Breast epithelium (tissue), 3 donors: ENCODE measurements at regions not wholly inside any gene's neighbourhood (a gene's known extent, or its start where the extent isn't known, plus 50 kb on each side); places are given as distances from the start of the nearest gene placed in this dataset.

Experiments
- CTCF ChIP-seq, 3 donors: fragments of 450-650 bp; IDR thresholded peaks; one replicate each; pipeline ENCODE4 v1.5.1; 2016 to 2017; ENCODE audit warnings: antibody characterized with exemption in 3 of 3, mild to moderate bottlenecking in 3 of 3, moderate library complexity in 3 of 3
- POLR2AphosphoS5 ChIP-seq, 3 donors: sonication (generic); formaldehyde crosslinking; IDR thresholded peaks; one replicate each; pipeline ENCODE4 v1.6.1; 2017; ENCODE audit warnings: antibody characterized with exemption in 3 of 3

DNA sequence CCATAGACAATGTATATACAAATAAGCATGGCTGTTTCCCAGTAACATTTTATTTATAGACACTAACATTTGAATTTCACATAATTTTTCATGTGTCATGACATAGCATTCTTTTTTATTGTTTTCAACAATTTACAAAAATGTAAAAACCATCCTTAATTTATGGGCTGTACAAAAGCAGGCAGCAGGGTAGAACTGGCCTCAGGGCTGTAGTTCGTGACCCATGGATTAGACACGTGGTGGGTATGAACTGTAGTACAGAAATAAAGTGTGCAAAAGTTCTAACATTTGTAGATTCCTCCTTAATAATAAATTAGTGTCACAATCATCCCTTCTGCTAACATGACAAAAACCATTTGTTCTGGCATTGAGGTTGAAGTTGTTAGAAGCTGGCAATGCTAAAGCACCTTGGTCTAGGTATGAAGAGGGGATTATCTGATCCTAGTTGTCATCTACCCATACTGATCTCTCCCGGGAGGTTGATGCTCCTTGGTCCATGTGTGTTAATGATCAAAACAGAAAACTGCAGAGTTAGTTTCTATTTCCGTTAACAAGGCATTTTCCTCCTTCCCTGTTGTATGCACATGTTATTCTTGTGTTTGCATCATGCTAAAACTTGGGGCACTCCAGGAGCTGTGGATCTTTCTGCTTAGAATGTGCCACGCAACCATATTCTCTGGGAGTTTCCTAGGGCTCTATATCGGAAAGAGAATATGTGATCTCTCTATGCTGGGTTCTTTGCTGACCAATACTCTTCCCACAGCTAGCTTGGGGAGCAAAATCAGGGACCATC lies 917.6 kb downstream of the TLE1 start:
- TF ChIP-seq POLR2AphosphoS5 (IDR thresholded peaks at IDR 0.05): no peak
- TF ChIP-seq CTCF (IDR thresholded peaks at IDR 0.05): no peak
